ENCODE measurements at regions not wholly inside any gene's neighbourhood (a gene's known extent, or its start where the extent isn't known, plus 50 kb on each side); places are given as distances from the start of the nearest gene placed in this dataset.
"Not testable (repeated sequence)": the region's sequence is repeated elsewhere in the genome, so short reads cannot be mapped to it uniquely, and the experiment has no call there.

DNA sequence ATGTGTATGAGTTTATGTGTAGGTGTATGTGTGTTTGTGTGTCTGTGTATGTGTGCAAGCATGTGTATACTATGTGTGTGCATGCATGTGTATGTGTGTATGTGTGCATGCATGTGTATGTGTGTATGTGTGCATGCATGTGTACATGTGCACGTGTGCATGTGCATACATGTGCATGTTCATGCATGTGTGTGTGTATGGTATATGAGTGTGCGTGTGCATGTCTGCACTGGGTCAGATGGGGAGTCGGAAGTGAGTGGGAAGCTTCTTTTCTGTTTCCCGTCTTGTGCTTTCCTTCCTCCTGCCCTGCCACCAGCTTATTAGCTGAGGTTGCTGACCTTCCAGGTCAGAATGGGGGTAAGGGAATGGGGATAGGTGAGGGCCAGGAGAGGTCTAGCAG, 174.7 kb downstream of the MAP2K4 start:
- DNase-seq, result no peak

GRCh38 chr17:12201294-12201880, 180.7 kb downstream of the MAP2K4 start:
- no peak for DNase-seq

DNA sequence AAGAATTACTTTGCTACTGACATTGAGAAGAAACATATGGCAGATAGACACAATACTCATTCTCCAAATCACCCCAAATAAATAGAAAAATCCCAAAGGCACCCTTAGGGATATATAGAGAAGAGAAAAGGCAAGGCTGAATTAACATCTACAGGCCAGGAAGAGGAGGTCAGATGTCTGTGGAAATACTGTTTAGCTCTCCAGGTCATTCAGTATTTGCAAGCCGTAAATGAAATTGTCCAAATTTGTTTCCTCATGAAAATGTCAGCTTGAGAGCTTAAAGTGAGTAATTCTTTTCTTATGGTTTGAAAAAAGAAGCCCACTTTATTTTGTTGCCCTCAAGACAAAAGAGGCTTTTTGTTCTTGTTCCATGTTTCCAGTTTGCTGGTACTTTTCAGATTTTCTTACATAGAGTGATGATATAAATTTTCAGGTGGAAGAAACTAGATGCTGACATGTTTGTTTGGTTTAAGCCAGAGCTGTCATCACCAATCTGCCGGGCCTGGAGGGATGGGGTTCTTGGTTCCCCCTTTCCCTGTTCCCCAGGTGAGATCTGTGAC, 189.0 kb downstream of the MAP2K4 start:
- no peak for DNase-seq

DNA sequence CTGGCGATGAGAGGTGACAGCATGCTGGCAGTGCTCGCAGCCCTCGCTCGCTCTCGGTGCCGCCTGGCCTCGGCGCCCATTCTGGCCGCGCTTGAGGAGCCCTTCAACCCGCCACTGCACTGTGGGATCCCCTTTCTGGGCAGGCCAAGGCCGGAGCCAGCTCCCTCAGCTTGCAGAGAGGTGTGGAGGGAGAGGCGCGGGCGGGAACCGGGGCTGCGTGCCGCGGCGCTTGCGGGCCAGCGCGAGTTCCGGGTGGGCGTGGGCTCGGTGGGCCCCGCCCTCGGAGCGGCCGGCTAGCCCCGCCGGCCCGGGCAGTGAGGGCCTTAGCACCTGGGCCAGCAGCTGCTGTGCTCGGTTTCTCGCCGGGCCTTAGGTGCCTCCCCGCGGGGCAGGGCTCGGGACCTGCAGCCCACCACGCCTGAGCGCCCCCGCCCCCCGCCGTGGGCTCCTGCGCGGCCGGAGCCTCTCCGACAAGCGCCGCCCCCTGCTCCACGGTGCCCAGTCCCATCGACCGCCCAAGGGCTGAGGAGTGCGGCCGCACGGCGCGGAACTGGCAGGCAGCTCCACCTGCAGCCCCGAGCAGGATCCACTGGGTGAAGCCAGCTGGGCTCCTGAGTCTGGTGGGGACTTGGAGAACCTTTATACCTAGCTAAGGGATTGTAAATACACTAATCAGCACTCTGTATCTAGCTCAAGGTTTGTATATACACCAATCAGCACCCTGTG, 200.2 kb downstream of the MAP2K4 start:
- not testable (repeated sequence) for DNase-seq

DNA sequence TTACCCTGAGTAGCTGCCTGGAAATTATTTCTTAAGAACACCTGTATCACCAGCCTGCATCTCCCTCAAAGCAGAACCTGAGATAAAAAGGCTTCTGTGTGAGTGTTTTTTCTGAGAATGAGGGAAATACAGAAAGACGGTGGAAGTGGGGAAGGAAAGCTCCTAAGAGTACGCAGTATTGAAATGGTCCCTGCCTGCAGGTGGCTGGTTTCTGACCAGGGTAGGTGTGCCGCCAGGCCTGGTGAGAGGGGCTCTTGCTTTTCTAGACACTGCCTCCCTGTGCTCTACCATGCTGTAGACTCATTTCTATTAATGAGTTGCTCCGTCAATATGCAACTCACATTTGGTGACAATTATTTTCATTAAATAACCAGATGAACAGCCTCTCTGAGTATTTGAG, 201.7 kb downstream of the MAP2K4 start:
- DNase-seq, result no peak

- no peak for DNase-seq
These were observed 206.9 kb downstream of the MAP2K4 start for GRCh38 chr17:12227547-12227946.

DNA sequence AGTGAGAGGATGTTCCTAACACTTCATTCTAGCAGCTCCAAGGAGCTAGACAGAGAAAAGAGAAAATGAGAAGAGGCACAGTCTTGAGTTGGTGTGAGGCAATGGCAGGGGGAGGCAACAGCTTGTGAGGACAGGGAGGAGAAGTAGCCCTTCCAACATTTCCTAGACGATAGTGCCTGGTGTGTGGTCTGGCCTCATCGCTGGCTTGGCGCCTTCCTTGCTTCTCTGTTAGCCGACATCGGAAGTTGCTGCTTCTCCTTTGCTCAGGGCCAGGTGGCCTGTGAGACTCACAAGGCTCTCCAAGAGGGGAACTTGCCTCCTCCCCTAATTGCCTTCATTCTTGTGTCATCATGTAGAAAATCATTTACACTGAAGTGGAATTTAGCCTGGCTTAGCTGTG, 208.7 kb downstream of the MAP2K4 start:
- no peak for DNase-seq

DNA sequence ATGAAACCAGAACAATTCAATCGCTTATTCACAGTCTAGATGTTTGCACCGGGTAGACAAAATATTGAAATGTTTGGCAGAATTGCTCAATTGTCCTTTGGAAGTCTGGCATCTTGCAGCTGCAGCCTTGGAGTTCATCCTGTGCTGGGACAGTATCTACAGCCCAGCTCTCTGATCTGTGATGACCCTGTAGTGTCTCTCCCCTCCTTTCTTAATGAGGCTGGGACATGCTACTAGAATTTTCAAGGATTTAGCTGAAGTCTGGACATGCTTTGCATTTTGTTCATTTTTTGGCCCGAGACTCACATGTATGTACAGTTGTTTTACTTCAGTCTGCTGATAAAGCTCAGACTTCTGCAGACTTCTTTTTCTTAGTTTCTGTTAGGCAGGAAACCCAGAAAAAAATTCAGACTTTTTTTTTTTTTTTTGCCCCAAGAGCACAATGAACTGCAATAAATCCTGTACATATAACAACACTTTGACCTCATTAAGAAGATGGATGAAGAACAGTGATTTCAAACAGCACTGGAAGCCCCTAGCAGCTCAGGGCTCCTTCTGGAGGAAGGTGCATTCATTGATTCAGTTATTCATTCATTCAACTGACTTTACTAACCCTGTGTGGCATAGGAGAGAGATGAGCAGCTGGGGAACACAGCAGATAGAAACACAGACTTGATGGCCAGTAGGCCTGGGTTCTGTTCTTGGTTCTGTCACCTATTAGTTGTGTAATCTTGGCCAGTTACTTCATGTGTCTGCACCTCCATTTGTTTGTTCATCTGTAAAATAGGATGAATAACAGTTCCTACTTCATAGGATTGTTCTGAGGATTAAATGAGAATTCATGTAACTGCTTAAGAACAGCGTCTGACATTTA, 210.0 kb downstream of the MAP2K4 start:
- peak; percentile 51 for DNase-seq

- peak; percentile 36 for DNase-seq
These were observed 210.6 kb downstream of the MAP2K4 start for GRCh38 chr17:12231355-12231682.

DNA sequence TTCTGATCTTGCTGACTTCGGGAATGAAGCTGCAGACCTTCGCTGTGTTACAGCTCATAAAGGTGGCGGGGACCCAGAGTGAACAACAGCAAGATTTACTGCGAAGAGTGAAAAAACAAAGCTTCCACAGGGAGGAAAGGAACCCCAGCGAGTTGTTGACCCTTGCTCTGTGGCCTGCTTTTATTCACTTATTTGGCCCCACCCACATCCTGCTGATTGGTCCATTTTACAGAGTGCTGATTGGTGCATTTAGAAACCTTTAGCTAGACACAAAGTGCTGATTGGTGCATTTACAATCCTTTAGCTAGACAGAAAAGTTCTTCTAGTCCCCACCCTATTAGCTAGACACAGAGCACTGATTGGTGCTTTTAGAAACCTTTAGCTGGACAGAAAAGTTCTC, 218.3 kb downstream of the MAP2K4 start:
- not testable (repeated sequence) for DNase-seq

GRCh38 chr17:12242345-12242954, 221.8 kb downstream of the MAP2K4 start:
- DNase-seq, result peak; percentile 13

GRCh38 chr17:12247761-12248160, 227.1 kb downstream of the MAP2K4 start:
- no peak for DNase-seq

DNA sequence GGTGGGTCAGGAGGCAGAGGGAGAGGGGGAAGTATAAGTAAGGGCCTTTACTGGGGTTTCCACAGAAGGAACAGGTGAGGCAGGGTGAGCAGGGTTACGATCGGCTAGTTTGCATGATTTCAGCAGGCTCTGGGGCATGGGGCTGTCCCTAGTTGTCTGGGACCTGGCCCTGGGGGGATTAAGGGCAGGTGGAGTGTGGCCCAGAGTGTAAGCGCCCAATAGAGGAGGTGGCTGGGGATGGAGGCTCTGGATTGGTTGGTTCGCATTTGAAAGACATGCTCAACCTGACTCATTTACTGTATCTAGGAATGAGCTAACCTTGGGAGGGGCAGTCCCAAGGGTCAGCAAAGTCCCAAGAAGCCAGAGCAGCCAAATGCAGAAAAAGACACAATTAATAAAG, 230.3 kb downstream of the MAP2K4 start:
- no peak for DNase-seq

DNA sequence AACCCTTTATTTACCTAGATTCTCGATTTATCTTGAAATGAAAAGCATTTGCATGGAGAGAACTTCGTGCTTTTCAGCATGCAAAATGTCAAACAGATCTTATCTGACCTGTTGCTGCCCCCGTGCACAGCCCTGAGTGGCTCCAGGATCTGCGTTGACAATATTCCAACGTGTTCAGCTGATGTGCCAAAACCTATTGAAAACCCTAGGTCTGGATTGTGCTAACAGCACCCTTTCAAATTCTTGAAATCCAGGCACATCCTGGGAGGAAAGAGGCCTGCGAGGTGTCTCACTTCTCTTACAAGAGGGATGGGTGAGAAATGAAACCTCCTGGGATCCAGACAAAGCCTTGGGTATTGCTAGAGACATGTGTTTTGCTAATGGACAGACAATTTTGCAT, 231.8 kb downstream of the MAP2K4 start:
- DNase-seq, result no peak

GRCh38 chr17:12254460-12254859, 233.8 kb downstream of the MAP2K4 start:
- no peak for DNase-seq

DNA sequence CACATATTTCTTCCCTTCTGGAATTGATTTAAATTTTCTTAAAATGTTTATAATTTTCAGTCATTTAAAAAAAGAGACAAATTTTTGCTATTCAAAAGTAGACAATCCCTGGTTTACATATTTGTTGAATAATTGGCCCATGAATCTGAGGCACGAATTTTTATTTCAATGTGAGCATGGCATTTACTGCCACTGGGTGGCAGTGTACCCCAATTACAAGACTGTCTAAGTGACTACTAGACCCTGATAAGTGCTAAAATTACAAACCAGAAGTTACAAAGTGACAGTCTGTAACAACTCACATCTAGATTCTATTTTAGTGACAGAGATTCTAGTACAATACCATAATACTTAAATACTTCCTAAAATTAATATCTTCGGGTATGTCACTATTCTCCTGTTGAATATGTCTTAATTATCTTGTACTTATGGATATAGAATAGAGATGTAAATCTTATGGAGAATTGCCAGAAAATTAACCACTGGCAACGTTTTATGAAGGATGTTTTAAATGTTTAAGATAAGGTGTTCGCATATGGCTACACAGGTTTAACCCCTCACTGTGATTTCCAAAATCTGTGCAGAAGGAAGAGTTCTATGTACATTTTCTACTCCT, 235.8 kb downstream of the MAP2K4 start:
- DNase-seq, result peak; percentile 66

GRCh38 chr17:12257176-12257575, 236.5 kb downstream of the MAP2K4 start:
- no peak for DNase-seq

- DNase-seq, result no peak
These were observed 240.7 kb downstream of the MAP2K4 start for GRCh38 chr17:12261354-12261753.

GRCh38 chr17:12269751-12270150, 249.1 kb downstream of the MAP2K4 start:
- no peak for DNase-seq

GRCh38 chr17:12277827-12278226, 257.1 kb downstream of the MAP2K4 start:
- no peak for DNase-seq

- peak; percentile 14 for DNase-seq
These were observed 261.4 kb downstream of the MAP2K4 start for GRCh38 chr17:12282056-12282455.

- DNase-seq, result peak; percentile 9
These were observed 267.3 kb downstream of the MAP2K4 start for GRCh38 chr17:12287953-12288352.

DNA sequence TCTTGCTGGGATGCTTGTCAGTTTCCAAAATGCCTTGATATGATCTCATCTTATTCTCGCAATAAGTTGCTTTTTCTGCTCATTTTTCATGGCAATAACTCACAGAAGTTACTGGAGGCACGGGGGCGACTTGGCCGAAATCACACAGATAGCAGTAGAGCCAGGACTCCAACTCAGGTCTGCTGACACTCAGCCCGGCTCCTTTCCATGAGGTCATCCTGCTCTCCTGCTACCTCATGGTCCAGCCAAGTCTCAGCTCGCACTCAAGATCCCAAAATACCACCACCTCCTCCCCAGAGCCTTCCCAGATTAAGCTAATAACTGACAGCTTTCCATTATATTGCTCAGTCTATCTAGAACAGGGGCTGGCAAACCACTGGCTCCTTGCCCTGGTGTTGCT, 269.5 kb downstream of the MAP2K4 start:
- no peak for DNase-seq

Data from fibroblast of upper back skin (primary cell).